Tibial nerve (tissue), 4 donors: ENCODE measurements at regions not wholly inside any gene's neighbourhood (a gene's known extent, or its start where the extent isn't known, plus 50 kb on each side); places are given as distances from the start of the nearest gene placed in this dataset.

Source experiments
- EP300 ChIP-seq, 2 donors: sonication (generic); formaldehyde crosslinking; IDR thresholded peaks; one replicate each; pipeline ENCODE4 v1.6.1; 2017; ENCODE audit warnings: antibody characterized with exemption in 2 of 2, mild to moderate bottlenecking in 1 of 2
- POLR2A ChIP-seq, 2 donors: fragments of 450-650 bp; IDR thresholded peaks; one replicate each; pipeline ENCODE4 v1.6.1; 2017; ENCODE audit warnings: antibody characterized with exemption in 2 of 2, mild to moderate bottlenecking in 2 of 2, moderate library complexity in 2 of 2
- TF ChIP-seq, protein P1 (sequence below), 5 experiments: fragments of 200-600 bp in 3 of 5; fragments of 450-650 bp in 2 of 5; sonication (generic) in 3 of 5; IDR thresholded peaks; one replicate each; pipeline ENCODE4 v1.5.1; 2016 to 2019; ENCODE audit warnings: antibody characterized with exemption in 5 of 5, mild to moderate bottlenecking in 3 of 5, moderate library complexity in 2 of 5

DNA sequence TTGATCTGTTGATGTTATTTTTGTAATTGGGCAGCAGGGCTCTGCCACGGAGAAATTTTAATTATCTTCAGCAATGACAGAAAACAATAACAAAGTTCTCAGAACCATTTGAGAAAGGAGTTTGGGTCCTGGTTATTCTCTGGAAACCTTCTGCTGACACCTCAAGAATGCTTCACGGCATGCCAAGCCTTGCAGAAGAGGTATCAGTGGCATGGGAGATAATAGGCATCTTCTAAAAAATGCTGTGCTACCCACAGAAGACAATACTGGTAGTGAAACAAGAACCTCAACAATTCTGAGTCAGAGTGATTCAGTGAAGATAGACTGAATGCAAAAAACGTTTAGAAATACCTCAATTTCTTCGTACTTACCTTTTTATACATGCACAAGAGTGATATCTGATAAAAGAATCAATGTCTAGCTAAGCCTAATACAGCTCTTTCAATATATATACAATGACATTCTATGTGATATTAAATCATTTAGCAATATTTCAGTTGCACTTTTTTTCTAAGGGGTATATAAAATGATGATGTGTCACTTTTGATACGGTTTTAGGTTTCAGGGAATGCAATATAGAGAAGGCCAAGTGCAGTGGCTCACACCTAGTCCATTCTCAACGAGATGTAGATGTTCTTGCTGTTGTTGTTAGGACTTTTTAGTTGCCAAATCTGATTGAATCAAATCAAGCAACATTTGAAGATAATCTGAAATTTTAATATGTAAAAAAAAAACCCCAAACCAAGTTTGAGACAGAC, 110.4 kb upstream of the COL21A1 start:
- no peak for TF ChIP-seq POLR2A (IDR thresholded peaks at IDR 0.05)
- TF ChIP-seq, protein P1, sequence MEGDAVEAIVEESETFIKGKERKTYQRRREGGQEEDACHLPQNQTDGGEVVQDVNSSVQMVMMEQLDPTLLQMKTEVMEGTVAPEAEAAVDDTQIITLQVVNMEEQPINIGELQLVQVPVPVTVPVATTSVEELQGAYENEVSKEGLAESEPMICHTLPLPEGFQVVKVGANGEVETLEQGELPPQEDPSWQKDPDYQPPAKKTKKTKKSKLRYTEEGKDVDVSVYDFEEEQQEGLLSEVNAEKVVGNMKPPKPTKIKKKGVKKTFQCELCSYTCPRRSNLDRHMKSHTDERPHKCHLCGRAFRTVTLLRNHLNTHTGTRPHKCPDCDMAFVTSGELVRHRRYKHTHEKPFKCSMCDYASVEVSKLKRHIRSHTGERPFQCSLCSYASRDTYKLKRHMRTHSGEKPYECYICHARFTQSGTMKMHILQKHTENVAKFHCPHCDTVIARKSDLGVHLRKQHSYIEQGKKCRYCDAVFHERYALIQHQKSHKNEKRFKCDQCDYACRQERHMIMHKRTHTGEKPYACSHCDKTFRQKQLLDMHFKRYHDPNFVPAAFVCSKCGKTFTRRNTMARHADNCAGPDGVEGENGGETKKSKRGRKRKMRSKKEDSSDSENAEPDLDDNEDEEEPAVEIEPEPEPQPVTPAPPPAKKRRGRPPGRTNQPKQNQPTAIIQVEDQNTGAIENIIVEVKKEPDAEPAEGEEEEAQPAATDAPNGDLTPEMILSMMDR (IDR thresholded peaks at IDR 0.05), result no peak
- TF ChIP-seq EP300 (IDR thresholded peaks at IDR 0.05), result no peak
